ENCODE measurements at regions not wholly inside any gene's neighbourhood (a gene's known extent, or its start where the extent isn't known, plus 50 kb on each side); places are given as distances from the start of the nearest gene placed in this dataset.

DNA sequence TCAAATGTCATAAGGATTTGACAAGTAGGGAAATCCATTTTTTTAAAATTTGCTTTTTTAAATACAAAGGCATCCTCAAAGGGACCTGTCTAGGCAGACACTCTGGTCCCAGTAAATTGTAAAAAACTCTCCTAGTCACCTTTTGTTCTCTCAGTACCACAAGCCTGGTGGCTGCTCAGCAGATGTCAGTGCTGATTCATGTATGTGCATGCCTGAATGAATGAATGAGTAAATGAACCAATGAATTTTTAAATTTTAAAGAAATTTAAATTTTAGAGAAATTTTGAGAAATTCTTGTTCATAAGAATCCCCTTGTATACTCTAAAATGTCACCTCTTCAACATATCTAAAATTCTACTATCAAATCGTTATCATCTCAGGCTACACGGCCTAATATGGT, 199.5 kb downstream of the TLE3 start:
- intact Hi-C loops (cut with micrococcal nuclease; ENCODE audit: unreplicated experiment): no loop called here
- Histone ChIP-seq H3K36me3 (ENCODE audit: low read depth) (no peaks in the 10 kb centered on the region), H3K9me3 (ENCODE audit: insufficient read depth, low read depth) (no peaks in the 10 kb centered on the region), H2AFZ (no peak overlapping the region), H3F3A (ENCODE audit: insufficient read depth, low read depth) (no peaks in the 10 kb centered on the region), H3K4me1 (replicated peaks; ENCODE audit: insufficient read depth) (peaks cover 3% of the 10 kb centered on the region; the same call in 1 of the 2 replicates), H3K27ac (no peak overlapping the region), H3K4me2 (no peak overlapping the region), H3K27me3 (ENCODE audit: insufficient read depth, low read depth) (peaks cover 3% of the 10 kb centered on the region; the same call in 1 of the 2 replicates), H4K20me1 (ENCODE audit: insufficient read depth) (no peaks in the 10 kb centered on the region), H3K79me2 (ENCODE audit: low read depth) (no peaks in the 10 kb centered on the region), H3K4me3 (no peak overlapping the region), H3K9me2 (ENCODE audit: insufficient read depth) (no peaks in the 10 kb centered on the region)
- BruUV-seq (replicated peaks): no TSS peak
- DNase-seq: no peak
- ChIA-PET POLR2A (ENCODE audit: unreplicated experiment) (no interaction called here), CTCF (interaction anchor here (0.6 kb wide), 1 partner anchor 319 kb away, joined by 3 read pairs; no protein-coding TSS in a partner anchor)
- TF ChIP-seq, protein P1, sequence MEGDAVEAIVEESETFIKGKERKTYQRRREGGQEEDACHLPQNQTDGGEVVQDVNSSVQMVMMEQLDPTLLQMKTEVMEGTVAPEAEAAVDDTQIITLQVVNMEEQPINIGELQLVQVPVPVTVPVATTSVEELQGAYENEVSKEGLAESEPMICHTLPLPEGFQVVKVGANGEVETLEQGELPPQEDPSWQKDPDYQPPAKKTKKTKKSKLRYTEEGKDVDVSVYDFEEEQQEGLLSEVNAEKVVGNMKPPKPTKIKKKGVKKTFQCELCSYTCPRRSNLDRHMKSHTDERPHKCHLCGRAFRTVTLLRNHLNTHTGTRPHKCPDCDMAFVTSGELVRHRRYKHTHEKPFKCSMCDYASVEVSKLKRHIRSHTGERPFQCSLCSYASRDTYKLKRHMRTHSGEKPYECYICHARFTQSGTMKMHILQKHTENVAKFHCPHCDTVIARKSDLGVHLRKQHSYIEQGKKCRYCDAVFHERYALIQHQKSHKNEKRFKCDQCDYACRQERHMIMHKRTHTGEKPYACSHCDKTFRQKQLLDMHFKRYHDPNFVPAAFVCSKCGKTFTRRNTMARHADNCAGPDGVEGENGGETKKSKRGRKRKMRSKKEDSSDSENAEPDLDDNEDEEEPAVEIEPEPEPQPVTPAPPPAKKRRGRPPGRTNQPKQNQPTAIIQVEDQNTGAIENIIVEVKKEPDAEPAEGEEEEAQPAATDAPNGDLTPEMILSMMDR (conservative IDR thresholded peaks at IDR 0.05): no peak
- TF ChIP-seq EZH2 (IDR thresholded peaks at IDR 0.05; ENCODE audit: low read depth): no peak

DNA sequence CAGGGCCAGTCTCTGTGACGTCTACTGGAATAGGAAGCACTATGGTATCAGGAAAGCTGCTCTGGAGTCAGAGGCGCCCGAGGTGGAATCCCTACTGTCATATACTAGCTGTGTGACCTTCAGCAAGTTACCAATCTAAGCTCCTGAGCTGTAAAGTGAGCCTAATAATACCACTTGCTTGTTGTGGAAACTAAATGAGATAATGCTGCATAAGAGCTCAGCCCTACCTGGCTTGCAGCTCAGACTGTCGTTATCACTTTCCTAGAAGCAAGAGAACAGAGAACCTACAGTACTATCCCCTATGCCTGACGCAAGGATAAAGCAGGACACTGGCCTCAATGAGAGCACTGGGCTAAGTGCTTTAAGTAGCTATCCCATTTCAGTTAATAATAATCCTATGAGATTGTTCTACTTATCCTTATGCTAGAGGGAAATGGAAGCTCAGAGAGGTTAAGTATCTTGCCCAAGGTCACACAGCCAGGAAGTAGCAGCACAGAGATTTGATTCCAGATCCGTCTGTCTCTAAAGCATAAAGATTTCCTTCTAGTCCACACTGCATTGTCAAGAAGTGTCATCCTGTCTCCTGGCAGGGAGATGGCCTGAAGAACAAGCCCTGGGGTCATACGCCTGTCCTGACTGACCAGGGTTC, 195.2 kb downstream of the TLE3 start:
- no peak overlapping the region for H3K4me2 ChIP-seq
- H3K36me3 ChIP-seq (ENCODE audit: low read depth): no peaks in the 10 kb centered on the region
- TF ChIP-seq, protein P1 (conservative IDR thresholded peaks at IDR 0.05): no peak
- TF ChIP-seq EZH2 (IDR thresholded peaks at IDR 0.05; ENCODE audit: low read depth): no peak
- DNase-seq: no peak
- ChIA-PET POLR2A (ENCODE audit: unreplicated experiment) (no interaction called here), CTCF (no interaction called here)
- H3K4me1 ChIP-seq (replicated peaks; ENCODE audit: insufficient read depth): peaks cover 31% of the 10 kb centered on the region
- H2AFZ ChIP-seq: no peak overlapping the region
- no peak overlapping the region for H3K4me3 ChIP-seq
- no peaks in the 10 kb centered on the region for H3K9me3 ChIP-seq (ENCODE audit: insufficient read depth, low read depth)
- no TSS peak for BruUV-seq (replicated peaks)
- H3K9me2 ChIP-seq (ENCODE audit: insufficient read depth): no peaks in the 10 kb centered on the region
- H3F3A ChIP-seq (ENCODE audit: insufficient read depth, low read depth): no peaks in the 10 kb centered on the region
- no peaks in the 10 kb centered on the region for H4K20me1 ChIP-seq (ENCODE audit: insufficient read depth)
- no peaks in the 10 kb centered on the region for H3K79me2 ChIP-seq (ENCODE audit: low read depth)
- H3K27ac ChIP-seq: no peak overlapping the region
- intact Hi-C loops (cut with micrococcal nuclease; ENCODE audit: unreplicated experiment): no loop called here
- H3K27me3 ChIP-seq (ENCODE audit: insufficient read depth, low read depth): no peaks in the 10 kb centered on the region

DNA sequence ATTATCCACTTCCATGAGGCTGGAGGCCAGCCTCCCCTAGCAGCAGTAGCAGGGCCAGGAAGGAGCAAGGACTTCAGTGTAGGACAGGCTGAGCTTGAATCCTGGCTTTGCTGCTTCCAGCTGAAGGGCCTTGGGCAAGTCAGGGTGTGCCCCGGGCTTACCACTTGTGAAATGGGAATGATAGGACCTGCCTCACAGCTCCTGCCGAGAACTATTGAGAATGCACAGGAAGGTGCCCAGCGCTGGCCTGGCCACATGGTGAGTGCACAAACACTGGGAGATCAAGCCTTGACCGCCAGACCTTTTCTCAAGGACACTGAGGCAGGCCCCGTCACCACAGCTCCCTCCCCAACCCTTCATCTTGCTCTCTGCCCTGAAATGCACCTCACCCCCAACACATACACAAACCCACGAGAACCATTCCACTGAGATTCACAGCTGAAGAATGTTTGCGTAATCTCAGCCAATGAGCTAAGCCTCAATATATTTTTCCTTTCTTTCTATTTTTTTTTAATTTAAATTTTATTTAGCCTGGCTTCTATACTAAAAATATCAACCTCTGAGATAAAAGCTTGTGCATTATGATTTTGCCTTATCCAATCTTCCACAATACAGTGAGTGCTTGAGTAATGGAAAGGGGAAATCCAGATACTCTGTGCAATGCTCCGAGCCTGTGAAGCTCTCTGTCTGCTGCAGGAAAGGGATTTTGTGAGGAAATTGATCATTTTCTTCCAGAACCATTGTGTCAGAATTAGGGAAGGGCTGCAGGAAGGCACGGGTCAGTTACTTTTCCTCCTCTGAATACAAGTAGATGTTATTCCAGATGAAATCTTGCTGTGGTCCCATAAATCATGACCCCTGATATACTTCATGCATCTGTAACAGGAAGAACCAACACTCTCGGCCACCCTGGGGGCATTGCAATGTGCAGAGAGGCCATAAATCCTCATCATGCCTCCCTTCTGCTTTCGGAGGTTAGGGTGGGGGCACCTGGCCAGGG, 193.9 kb downstream of the TLE3 start:
- no peak for TF ChIP-seq EZH2 (IDR thresholded peaks at IDR 0.05; ENCODE audit: low read depth)
- TF ChIP-seq, protein P1 (conservative IDR thresholded peaks at IDR 0.05): no peak

More for the DNA sequence above, 193.9 kb downstream of the TLE3 start:
- no peak overlapping the region for H2AFZ ChIP-seq
- H3K4me2 ChIP-seq: no peak overlapping the region
- H3K4me1 ChIP-seq (replicated peaks; ENCODE audit: insufficient read depth): peaks cover 31% of the 10 kb centered on the region
- H3F3A ChIP-seq (ENCODE audit: insufficient read depth, low read depth): no peaks in the 10 kb centered on the region
- no peaks in the 10 kb centered on the region for H3K27me3 ChIP-seq (ENCODE audit: insufficient read depth, low read depth)
- no peaks in the 10 kb centered on the region for H3K36me3 ChIP-seq (ENCODE audit: low read depth)
- no peak overlapping the region for H3K4me3 ChIP-seq
- BruUV-seq (replicated peaks): no TSS peak
- H3K27ac ChIP-seq: no peak overlapping the region
- no peaks in the 10 kb centered on the region for H3K79me2 ChIP-seq (ENCODE audit: low read depth)
- intact Hi-C loops (cut with micrococcal nuclease; ENCODE audit: unreplicated experiment): no loop called here
- no peaks in the 10 kb centered on the region for H4K20me1 ChIP-seq (ENCODE audit: insufficient read depth)
- POLR2A ChIA-PET (ENCODE audit: unreplicated experiment): interaction anchor here (0.6 kb wide), 1 partner anchor 739 kb away, joined by 6 read pairs; no protein-coding TSS in a partner anchor
- no peaks in the 10 kb centered on the region for H3K9me2 ChIP-seq (ENCODE audit: insufficient read depth)
- no peaks in the 10 kb centered on the region for H3K9me3 ChIP-seq (ENCODE audit: insufficient read depth, low read depth)
- DNase-seq: no peak
- CTCF ChIA-PET: no interaction called here

Data from PC-9 (cell line).